ENCODE measurements at regions not wholly inside any gene's neighbourhood (a gene's known extent, or its start where the extent isn't known, plus 50 kb on each side); places are given as distances from the start of the nearest gene placed in this dataset.

DNA sequence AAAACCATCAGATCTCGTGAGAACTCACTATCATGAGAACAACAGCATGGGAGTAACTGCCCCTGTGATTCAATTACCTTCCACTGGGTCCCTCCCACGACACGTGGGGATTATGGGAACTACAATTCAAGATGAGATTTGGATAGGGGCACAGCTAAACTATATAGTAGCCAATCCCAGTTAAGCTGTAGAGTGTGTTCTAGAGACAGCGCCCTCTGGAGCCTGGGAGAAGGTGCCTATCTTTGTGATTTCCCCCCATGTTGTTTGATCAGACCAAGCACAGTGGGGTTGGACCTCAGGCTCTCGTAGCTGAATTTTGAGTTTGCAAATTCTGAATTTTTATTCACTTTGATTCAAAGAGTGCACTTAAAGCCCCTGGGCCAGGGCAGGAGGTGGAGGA is 108.2 kb upstream of the TWIST2 start:
- TF ChIP-seq, protein P1, sequence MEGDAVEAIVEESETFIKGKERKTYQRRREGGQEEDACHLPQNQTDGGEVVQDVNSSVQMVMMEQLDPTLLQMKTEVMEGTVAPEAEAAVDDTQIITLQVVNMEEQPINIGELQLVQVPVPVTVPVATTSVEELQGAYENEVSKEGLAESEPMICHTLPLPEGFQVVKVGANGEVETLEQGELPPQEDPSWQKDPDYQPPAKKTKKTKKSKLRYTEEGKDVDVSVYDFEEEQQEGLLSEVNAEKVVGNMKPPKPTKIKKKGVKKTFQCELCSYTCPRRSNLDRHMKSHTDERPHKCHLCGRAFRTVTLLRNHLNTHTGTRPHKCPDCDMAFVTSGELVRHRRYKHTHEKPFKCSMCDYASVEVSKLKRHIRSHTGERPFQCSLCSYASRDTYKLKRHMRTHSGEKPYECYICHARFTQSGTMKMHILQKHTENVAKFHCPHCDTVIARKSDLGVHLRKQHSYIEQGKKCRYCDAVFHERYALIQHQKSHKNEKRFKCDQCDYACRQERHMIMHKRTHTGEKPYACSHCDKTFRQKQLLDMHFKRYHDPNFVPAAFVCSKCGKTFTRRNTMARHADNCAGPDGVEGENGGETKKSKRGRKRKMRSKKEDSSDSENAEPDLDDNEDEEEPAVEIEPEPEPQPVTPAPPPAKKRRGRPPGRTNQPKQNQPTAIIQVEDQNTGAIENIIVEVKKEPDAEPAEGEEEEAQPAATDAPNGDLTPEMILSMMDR (IDR thresholded peaks at IDR 0.05) = no peak
- TF ChIP-seq POLR2A (IDR thresholded peaks at IDR 0.05) = no peak
- no peak overlapping the region for H3K27ac ChIP-seq
- no peaks in the 10 kb centered on the region for H3K9me3 ChIP-seq
- H3K4me1 ChIP-seq = no peaks in the 10 kb centered on the region
- H3K4me3 ChIP-seq = no peak overlapping the region
- intact Hi-C loops (cut with DNase I; ENCODE audit: low total_unique reads) = no loop called here
- H3K36me3 ChIP-seq = no peaks in the 10 kb centered on the region
- DNase-seq = no peak
- no peaks in the 10 kb centered on the region for H3K27me3 ChIP-seq

DNA sequence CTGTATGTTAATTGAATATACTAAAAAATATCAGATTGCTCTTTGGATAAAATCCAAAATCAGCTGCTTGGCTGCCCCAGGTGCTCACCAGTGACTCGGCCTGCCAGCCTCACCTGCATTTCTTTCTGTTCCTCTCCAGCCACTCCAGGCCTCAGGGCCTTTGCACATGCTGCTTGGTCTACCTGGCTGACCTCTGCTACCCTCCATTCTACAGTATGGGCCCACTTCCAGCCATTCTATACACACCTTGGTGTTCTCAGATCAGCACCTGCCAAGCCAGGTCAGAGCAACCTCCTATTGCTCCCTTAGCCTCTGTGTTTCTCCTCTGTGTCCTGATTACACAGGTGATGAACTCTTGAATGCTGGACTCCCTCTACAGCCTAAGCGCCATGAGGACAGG is 106.6 kb upstream of the TWIST2 start:
- intact Hi-C loops (cut with DNase I; ENCODE audit: low total_unique reads) = no loop called here
- TF ChIP-seq, protein P1 (IDR thresholded peaks at IDR 0.05) = no peak
- no peak for TF ChIP-seq POLR2A (IDR thresholded peaks at IDR 0.05)
- H3K27ac ChIP-seq = no peak overlapping the region
- no peak overlapping the region for H3K4me3 ChIP-seq
- H3K4me1 ChIP-seq = no peaks in the 10 kb centered on the region
- DNase-seq = no peak
- no peaks in the 10 kb centered on the region for H3K9me3 ChIP-seq
- no peaks in the 10 kb centered on the region for H3K36me3 ChIP-seq
- H3K27me3 ChIP-seq = no peaks in the 10 kb centered on the region

DNA sequence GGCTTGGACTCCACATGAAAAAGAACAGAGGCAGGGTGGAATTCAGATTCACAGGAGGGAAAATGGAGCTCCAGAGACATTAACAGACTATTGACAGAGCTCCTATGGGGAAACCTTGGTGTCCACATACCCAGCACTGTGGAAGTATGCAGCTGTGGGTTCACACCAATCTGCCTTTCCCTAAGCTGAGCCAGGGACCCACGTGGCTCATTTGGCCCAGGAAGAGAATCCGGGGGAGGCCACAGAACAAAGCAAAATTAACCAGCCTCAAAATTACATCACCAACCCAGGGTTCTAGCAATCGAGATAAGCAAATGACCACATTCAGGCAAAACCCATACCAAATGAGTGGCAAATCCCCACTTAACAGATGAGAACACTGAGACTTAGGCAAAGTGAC is 105.8 kb upstream of the TWIST2 start:
- intact Hi-C loops (cut with DNase I; ENCODE audit: low total_unique reads) = no loop called here
- H3K4me3 ChIP-seq = no peak overlapping the region
- H3K4me1 ChIP-seq = no peaks in the 10 kb centered on the region
- TF ChIP-seq, protein P1 (IDR thresholded peaks at IDR 0.05) = no peak
- no peak for TF ChIP-seq POLR2A (IDR thresholded peaks at IDR 0.05)
- H3K27ac ChIP-seq = no peak overlapping the region
- no peak for DNase-seq
- no peaks in the 10 kb centered on the region for H3K27me3 ChIP-seq
- H3K9me3 ChIP-seq = no peaks in the 10 kb centered on the region
- H3K36me3 ChIP-seq = no peaks in the 10 kb centered on the region

DNA sequence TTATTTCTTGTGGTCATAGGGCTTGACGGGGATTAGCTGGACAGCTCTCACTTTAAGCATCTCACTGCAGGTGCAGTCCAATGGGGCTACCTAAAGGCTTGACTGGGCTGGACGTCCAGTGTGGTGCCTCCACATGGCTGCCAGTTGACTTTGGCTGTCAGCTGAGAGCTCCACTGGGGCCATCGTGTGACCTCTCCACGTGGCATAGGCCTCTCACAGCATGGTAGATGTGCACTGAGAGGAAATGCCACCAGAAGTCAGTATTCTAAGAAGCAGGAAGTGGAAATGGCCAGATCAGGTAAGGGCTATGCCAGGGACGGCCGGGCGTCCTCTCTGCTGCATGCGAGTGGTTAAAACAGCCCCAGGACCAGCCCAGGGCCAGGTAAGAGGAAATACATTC is 105.2 kb upstream of the TWIST2 start:
- no peak for TF ChIP-seq POLR2A (IDR thresholded peaks at IDR 0.05)
- TF ChIP-seq, protein P1 (IDR thresholded peaks at IDR 0.05) = no peak
- no peaks in the 10 kb centered on the region for H3K36me3 ChIP-seq
- intact Hi-C loops (cut with DNase I; ENCODE audit: low total_unique reads) = no loop called here

DNA sequence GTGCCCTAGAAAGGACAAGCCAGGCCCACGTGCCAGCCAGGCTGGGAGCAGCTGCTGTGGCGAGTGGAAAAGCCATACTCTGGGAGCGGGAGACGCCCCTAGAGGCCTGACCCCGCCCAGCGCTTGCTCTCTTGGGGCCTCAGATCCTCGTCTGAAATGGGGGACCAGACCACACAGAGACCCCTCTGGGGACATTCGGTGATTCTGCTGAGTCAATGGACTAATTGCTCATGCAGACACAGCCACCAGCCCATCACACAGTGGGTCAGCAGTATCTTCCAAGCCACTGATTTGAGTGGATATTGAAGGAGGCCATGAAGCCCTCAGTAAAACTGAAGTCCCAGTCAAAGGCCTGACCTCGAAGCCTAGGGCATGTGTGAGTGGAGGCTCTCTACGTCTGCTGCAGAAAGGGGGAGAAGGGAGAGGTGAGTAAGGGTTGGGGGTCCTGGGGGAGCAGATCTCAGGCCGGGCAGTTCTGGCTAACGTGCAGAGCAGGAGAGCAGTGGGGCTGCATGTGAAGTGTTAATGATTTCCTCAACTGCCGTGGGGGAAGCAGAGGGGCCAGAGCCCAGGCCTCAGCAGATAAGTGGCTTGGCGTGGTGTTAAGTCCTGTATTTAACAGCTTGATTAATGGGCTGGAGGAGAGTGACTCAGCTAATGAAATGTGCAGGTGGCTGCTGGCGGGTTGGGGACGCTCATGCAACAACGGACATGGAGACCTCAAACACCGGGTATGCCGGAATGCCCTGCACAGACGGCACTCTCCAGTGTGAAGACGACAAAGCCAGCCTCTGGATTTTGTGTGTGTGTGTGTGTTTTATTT is 104.4 kb upstream of the TWIST2 start:
- intact Hi-C loops (cut with DNase I; ENCODE audit: low total_unique reads) = no loop called here

More for the DNA sequence above, 105.2 kb upstream of the TWIST2 start:
- H3K4me1 ChIP-seq = no peaks in the 10 kb centered on the region
- no peaks in the 10 kb centered on the region for H3K9me3 ChIP-seq
- no peak for DNase-seq
- no peak overlapping the region for H3K27ac ChIP-seq
- H3K27me3 ChIP-seq = no peaks in the 10 kb centered on the region
- no peak overlapping the region for H3K4me3 ChIP-seq

More for the DNA sequence above, 104.4 kb upstream of the TWIST2 start:
- no peaks in the 10 kb centered on the region for H3K9me3 ChIP-seq
- H3K4me3 ChIP-seq = no peak overlapping the region
- TF ChIP-seq POLR2A (IDR thresholded peaks at IDR 0.05) = no peak
- TF ChIP-seq, protein P1 (IDR thresholded peaks at IDR 0.05) = no peak
- no peak overlapping the region for H3K27ac ChIP-seq
- no peaks in the 10 kb centered on the region for H3K27me3 ChIP-seq
- no peak for DNase-seq
- H3K36me3 ChIP-seq = no peaks in the 10 kb centered on the region
- H3K4me1 ChIP-seq = no peaks in the 10 kb centered on the region

Data from uterus (tissue), 3 donors.